T-helper 22 cell (primary cell): ENCODE measurements at regions not wholly inside any gene's neighbourhood (a gene's known extent, or its start where the extent isn't known, plus 50 kb on each side); places are given as distances from the start of the nearest gene placed in this dataset.
A peak's percentile ranks its signal among the peaks of the same experiment; 100 is the strongest.

Experiments used
- DNase-seq: peaks from one replicate; pipeline ENCODE4 v3.0.0-alpha.2; 2020; ENCODE audit warnings: low read depth

DNA sequence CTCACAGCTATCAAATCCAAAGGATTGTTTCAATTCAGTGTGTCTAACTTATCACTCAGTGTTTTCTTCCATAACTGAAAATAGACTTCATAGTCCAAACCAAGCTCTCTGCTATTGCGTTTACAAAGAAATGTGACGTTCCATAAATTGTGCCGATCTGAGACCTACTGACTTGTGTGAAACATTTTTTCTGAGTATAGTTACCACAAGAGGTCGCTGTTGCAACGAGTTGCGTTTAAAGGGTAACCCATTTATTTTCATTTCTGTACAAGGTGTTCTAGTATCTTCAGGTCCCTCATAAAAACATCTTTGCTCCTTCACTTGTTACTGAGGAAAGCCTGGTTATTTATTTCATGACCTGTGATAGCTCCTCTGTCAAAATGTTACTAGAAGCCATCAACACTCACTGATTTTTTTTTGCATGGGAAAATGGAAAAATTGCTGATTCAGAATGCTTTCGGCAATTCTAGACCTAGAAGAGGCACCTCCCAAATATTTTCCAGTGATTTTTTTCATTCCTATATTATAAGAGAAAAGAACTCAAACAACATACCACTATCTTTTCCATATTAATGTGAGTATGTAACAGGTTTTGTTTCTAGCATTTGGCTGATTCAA lies 60.9 kb upstream of the OR4E1 start:
- peak; percentile 5 for DNase-seq

DNA sequence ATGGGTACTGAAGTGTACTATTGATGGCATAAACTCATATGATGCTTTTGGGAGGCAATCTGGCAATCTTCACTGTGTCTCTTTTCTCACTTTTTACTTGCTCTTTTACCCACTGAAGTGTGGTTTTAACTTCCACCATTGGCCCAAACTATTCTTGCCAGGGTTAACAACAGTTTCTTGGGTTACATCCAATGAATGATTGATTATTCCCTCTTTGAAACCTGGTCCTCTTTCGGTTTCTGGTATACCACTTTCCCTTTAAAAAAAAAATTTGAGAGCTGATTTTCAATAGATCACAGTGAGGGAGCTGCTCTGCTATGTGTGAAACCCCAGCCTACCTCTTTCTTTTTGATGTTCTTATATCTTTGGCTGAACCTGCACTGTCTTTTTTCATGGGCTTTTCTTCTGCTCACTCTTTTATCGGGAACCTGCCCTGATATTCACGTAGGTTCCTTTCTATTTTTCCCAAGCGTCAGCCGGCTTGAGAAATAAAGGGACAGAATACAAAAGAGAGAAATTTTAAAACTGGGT lies 56.1 kb upstream of the OR4E1 start:
- no peak for DNase-seq

DNA sequence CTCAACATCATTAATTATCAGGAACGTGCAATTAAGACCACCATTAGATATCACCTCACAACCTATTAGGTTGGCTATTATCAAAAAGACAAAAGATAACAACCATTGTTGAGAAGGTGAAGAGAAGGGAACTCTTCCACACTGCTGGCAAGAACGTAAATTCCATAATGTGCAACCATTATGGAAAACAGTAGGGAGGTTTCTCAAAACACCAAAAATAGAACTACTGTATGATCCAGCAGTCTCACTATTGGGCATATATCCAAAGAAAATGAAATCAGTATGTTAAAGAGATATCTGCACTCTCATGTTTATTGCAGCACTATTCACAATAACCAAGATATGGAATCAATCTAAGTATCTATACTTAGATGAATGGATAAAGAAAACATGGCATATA lies 51.6 kb upstream of the OR4E1 start:
- no peak for DNase-seq

DNA sequence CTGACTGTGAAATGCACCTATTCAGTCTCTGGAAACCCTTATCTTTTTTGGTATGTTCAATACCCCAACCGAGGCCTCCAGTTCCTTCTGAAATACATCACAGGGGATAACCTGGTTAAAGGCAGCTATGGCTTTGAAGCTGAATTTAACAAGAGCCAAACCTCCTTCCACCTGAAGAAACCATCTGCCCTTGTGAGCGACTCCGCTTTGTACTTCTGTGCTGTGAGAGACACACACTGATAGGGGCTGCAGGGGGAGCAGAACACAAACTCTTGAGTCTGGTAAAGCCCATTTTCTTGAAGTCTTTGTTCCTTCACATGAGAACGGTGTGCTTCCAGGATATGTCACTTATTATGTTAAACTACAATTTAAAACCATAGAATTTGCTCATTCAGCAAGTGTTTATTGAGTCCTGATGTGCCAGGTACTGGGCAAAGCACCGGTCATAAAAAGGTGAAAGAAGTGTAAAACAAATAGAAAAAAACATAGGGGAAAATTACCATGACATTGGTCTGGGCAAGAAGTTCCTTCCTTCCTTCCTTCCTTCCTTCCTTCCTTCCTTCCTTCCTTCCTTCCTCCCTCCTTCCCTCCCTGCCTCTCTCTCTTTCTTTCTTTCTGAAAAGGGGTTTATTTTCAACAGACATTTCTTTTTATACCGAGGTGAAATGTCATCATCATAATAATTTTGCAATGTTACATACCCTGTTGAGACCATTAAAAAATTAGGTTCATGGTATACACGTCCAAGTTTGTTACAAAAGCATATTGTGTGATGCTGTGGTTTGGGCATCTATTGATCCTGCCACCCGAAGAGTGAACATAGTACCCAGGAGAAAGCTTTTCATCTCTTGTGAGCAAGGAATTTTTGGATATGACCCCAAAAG lies 50.7 kb upstream of the OR4E1 start:
- DNase-seq = no peak

DNA sequence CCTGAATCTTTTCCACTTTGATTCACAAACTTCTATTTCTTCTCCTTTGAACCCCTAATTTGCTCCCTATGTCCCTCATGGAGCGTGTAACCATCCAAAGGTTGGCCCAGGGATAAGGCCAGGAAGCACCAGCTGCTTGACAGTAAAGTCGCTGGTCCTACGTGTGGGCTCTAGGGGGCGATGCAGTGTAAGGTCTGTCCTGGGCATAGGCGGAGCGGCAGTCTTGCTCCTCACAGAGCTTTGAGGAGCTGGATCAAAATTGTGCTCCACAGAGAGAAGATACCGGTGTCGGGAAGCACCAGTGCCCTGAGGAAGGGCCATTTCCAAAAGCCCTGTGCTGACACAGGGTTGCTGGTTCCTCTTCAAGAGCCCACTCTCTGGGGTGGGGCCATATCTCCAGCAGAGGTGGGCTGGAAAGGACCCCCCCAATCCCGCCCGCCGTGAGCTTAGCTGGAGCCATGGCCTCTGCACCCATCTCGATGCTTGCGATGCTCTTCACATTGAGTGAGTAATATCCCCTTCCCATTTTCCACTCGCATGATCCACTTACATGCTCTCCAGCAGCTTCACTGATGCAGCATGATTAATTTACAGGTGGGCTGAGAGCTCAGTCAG lies 49.9 kb upstream of the OR4E1 start:
- DNase-seq = peak; percentile 11
